ENCODE measurements at regions not wholly inside any gene's neighbourhood (a gene's known extent, or its start where the extent isn't known, plus 50 kb on each side); places are given as distances from the start of the nearest gene placed in this dataset.

- DNase-seq (ENCODE audit: low spot score), result no peak
Measured at GRCh38 chr9:99749641-99750040, 72.0 kb upstream of the NR4A3 start.

- DNase-seq (ENCODE audit: low spot score), result no peak
Measured at GRCh38 chr9:99750526-99750925, 71.2 kb upstream of the NR4A3 start.

- no peak for DNase-seq (ENCODE audit: low spot score)
Measured at GRCh38 chr9:99752417-99753109, 69.1 kb upstream of the NR4A3 start.

- DNase-seq (ENCODE audit: low spot score), result no peak
Measured at GRCh38 chr9:99753436-99753835, 68.2 kb upstream of the NR4A3 start.

- DNase-seq (ENCODE audit: low spot score), result no peak
Measured at GRCh38 chr9:99760421-99760820, 61.3 kb upstream of the NR4A3 start.

GRCh38 chr9:99762470-99762869 lies 59.2 kb upstream of the NR4A3 start:
- no peak for DNase-seq (ENCODE audit: low spot score)

Small RNAs in the stretch of these regions (small RNA-seq; reads per million reads assigned to genes)
- gene AL137067.1 (0 reads per million in 2 experiments), gene AL137067.2 (0 reads per million in 2 experiments)
